GM12892 (cell line): ENCODE measurements at regions not wholly inside any gene's neighbourhood (a gene's known extent, or its start where the extent isn't known, plus 50 kb on each side); places are given as distances from the start of the nearest gene placed in this dataset.
"Not testable (repeated sequence)": the region's sequence is repeated elsewhere in the genome, so short reads cannot be mapped to it uniquely, and the experiment has no call there.

ENCODE experiments used
- DNase-seq: peaks from one replicate; pipeline ENCODE4 v3.0.0; 2011; ENCODE audit not compliant: insufficient read length
- FAIRE-seq: peaks from 2 replicates; lab custom pipeline; 2011; peaks lifted over from hg19 to GRCh38; lab: Jason Lieb, UNC
- POLR2A ChIP-seq: IDR thresholded peaks from 2 replicates; pipeline ENCODE4 v1.6.1; 2011; ENCODE audit warnings: low read depth, low read length, control low read depth
- POLR2AphosphoS5 ChIP-seq: IDR thresholded peaks from 2 replicates; pipeline ENCODE4 v1.6.1; 2011; ENCODE audit warnings: low read depth, low read length, control low read depth
- TAF1 ChIP-seq: IDR thresholded peaks from 2 replicates; pipeline ENCODE4 v1.6.1; 2011; ENCODE audit warnings: low read depth, mild to moderate bottlenecking, control low read depth, low read length, borderline replicate concordance

- FAIRE-seq (no peak), DNase-seq (no peak)
- TF ChIP-seq POLR2AphosphoS5 (no peak), POLR2A (no peak), TAF1 (no peak)
Measured at GRCh38 chr13:24563087-24563486, 50.5 kb upstream of the PARP4 start.

DNA sequence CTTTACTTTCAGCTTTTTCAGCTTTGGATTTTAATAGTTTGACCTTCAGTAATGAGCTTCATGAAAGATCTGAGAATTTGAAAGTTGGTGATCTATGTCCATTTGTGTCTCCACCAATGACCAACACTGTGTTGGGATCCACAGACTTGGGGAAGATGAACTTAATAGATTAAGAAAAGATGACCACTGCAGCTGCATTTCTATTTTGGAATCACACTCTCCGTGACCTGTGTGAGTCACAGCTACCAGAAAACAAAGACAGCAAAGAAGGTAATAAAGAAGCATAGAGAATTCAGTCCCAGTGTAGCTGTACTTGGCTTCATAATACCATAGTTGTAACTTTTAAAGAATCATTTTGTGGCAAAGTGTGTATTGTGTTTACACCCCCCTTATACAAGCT is 51.4 kb upstream of the PARP4 start:
- DNase-seq, FAIRE-seq: not testable (repeated sequence)

DNA sequence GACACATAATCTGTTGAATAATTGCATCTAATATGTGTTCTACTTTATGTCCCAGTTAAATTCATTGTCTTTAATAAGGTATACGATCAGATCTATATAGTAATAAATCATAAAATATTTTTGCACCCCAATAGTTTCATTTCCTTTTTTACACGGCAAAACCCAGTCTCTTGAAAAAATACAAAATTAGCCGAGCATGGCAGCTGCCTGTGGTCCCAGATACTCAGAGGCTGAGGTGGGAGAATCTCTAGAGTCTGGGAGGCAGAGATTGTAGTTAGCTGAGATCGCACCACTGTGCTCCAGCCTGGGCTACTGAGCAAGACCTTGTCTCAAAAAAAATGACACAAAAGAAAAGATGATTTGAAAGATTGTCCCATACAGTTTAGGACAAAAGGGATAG is 52.3 kb upstream of the PARP4 start:
- no peak for FAIRE-seq
- no peak for DNase-seq

GRCh38 chr13:24567593-24567992 is 55.0 kb upstream of the PARP4 start:
- DNase-seq, FAIRE-seq: not testable (repeated sequence)

More for the DNA sequence above, 52.3 kb upstream of the PARP4 start:
- no peak for TF ChIP-seq TAF1
- TF ChIP-seq POLR2A = no peak
- no peak for TF ChIP-seq POLR2AphosphoS5

GRCh38 chr13:24574847-24575246 is 62.3 kb upstream of the PARP4 start:
- FAIRE-seq (no peak), DNase-seq (no peak)
- TF ChIP-seq POLR2A (no peak), TAF1 (no peak), POLR2AphosphoS5 (no peak)

GRCh38 chr13:24580315-24580714 is 67.7 kb upstream of the PARP4 start:
- DNase-seq = not testable (repeated sequence)
- FAIRE-seq = peak; percentile 91

DNA sequence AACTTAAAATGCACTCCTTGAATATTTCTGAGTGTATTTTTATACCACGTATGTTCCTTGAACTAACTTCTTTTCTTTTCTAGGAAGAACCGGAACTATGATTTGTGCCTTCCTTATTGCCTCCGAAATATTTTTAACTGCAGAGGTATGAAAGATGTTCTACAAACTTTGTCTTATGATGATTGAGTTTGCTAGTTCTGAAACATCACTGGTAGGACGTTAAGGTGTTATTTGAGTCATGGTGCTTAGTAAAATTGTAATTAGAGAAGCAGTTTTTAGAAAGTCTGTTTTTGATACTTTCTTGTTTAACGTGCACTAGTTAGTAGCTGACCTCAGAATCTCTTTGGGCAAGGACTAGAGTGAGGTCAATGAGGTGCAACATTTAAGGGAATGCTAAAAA is 69.0 kb upstream of the PARP4 start:
- DNase-seq = not testable (repeated sequence)
- FAIRE-seq = peak; percentile 14

DNA sequence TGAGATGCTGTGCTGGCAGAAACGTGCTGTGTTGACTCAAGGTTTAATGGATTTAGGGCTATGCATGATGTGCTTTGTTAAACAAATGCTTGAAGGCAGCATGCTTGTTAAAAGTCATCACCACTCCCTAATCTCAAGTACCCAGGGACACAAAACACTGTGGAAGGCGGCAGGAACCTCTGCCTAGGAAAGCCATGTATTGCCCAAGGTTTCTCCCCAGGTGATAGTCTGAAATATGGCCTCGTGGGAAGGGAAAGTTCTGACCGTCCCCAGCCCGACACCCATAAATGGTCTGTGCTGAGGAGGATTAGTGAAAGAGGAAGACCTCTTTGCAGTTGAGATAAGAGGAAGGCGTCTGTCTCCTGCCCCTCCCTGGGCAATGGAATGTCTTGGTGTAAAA is 79.1 kb upstream of the PARP4 start:
- not testable (repeated sequence) for FAIRE-seq, DNase-seq

GRCh38 chr13:24597906-24598670 is 82.1 kb upstream of the ATP12A start:
- not testable (repeated sequence) for FAIRE-seq, DNase-seq

- not testable (repeated sequence) for DNase-seq, FAIRE-seq
Measured at GRCh38 chr13:24599019-24599791, 81.0 kb upstream of the ATP12A start.

- FAIRE-seq (no peak), DNase-seq (no peak)
- no peak for TF ChIP-seq TAF1
- TF ChIP-seq POLR2AphosphoS5 = no peak
- no peak for TF ChIP-seq POLR2A
Measured at GRCh38 chr13:24605923-24606372, 74.3 kb upstream of the ATP12A start.

- TF ChIP-seq POLR2A = no peak
- no peak for TF ChIP-seq TAF1
- no peak for TF ChIP-seq POLR2AphosphoS5
- no peak for FAIRE-seq
Measured at GRCh38 chr13:24606486-24607170, 73.6 kb upstream of the ATP12A start.

GRCh38 chr13:24610956-24611355 is 69.3 kb upstream of the ATP12A start:
- TF ChIP-seq TAF1 (no peak), POLR2AphosphoS5 (no peak), POLR2A (no peak)
- DNase-seq (no peak), FAIRE-seq (no peak)

More at GRCh38 chr13:24606486-24607170, 73.6 kb upstream of the ATP12A start:
- no peak for DNase-seq
